Fibroblast of villous mesenchyme (primary cell): ENCODE measurements at regions not wholly inside any gene's neighbourhood (a gene's known extent, or its start where the extent isn't known, plus 50 kb on each side); places are given as distances from the start of the nearest gene placed in this dataset.
"Not testable (repeated sequence)": the region's sequence is repeated elsewhere in the genome, so short reads cannot be mapped to it uniquely, and the experiment has no call there.

Experiments
- DNase-seq: peaks from one replicate; pipeline ENCODE4 v3.0.0-alpha.2; 2010; ENCODE audit warnings: low read depth
- H3K4me3 ChIP-seq: 2 replicates; pipeline ENCODE4 v1.5.1; 2011; ENCODE audit warnings: low read depth, mild to moderate bottlenecking, low read length
- CTCF ChIP-seq: IDR thresholded peaks from 2 replicates; pipeline ENCODE4 v1.5.1; 2012; ENCODE audit warnings: low read depth, mild to moderate bottlenecking, low read length; ENCODE audit not compliant: insufficient read depth

DNA sequence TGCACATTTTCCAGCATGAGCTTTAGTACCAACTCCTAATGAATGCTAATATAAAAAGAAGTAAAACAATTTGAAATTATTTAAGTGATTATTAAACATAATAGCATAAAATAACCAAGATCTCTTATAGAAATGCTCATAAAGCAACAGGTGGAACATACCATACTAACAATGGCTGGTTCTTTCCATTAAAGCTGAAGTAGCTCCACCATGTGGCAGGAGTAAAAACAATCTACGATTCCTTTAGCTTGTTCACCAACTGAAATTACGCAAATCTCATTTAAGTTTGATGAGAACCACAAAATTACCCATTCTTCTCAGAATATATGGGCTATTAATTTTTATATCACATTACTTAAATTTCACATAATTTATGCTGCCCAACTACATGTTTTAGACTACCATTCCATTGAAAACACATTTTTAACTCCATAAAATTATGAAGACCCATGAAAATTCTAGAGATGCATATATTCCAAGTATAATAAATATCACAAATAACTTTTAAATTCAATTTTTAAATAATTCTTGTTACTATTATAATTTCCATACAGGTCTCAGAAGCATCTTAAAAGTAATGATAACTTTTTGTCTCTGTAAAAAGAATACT lies 213.6 kb downstream of the DAD1 start:
- peak; percentile 65 for TF ChIP-seq CTCF
- peak; percentile 59 for DNase-seq
- no peak overlapping the region for H3K4me3 ChIP-seq

DNA sequence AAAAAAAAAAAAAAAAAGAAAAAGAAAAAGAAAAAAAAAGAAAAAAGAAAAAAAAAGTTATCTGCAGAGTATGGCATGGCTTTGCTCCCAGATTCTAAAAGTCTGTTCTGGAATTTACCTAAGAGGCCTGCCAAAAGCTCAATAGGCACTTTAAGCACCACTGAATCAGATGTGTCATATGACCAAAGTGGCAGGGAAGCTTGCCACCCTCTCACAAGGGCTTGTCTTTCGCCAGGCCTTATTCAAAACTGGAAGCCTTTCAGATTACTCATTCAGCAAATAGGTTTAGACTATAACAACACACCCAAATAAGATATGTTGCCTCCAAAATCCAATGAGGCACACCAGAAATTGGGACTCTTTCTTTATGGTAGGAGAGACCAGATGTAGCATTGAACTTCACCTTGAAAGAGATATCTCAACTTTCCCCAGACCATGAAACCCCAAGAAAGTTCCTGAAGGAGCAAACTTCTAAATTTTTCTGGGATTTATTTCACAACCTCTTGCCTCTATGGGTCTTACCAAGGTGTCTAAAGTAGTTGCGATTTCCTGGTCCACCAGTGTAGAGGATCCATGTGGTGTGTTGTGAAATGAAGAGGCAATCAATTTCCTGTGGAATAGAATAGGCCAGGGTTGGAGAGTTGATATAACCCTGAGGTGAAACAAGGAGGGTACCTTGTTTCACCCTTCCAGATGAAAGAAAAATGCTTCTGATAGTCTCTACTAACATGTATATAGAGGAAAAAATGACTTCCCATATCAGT lies 218.8 kb downstream of the DAD1 start:
- H3K4me3 ChIP-seq = no peak overlapping the region
- no peak for DNase-seq

DNA sequence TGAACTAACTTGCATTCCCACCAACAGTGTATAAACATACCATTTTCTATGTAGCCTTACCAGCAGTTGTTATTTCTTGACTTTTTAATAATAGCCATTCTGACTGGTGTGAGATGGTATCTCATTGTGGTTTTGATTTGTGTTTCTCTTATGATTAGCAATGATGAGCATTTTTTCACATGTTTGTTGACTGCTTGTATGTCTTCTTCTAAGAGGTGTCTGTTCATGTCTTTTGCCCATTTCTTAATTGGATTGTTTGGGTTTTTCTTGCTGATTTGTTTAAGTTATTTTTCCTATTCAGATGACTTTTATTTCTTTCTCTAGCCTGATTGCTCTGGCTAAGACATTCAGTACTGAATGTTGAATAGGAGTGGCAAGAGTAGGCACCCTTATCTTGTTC lies 230.3 kb downstream of the DAD1 start:
- no peak for DNase-seq
- TF ChIP-seq CTCF = no peak

More for the DNA sequence above, 218.8 kb downstream of the DAD1 start:
- no peak for TF ChIP-seq CTCF

GRCh38 chr14:22349281-22349680 lies 239.7 kb downstream of the DAD1 start:
- DNase-seq = not testable (repeated sequence)

More for the DNA sequence above, 230.3 kb downstream of the DAD1 start:
- no peak overlapping the region for H3K4me3 ChIP-seq

GRCh38 chr14:22344673-22345072 lies 244.4 kb downstream of the DAD1 start:
- H3K4me3 ChIP-seq = no peak overlapping the region
- no peak for DNase-seq
- no peak for TF ChIP-seq CTCF

More at GRCh38 chr14:22349281-22349680, 239.7 kb downstream of the DAD1 start:
- H3K4me3 ChIP-seq = not testable (repeated sequence)

GRCh38 chr14:22344209-22344608 lies 244.8 kb downstream of the DAD1 start:
- DNase-seq, H3K4me3 ChIP-seq: not testable (repeated sequence)

- TF ChIP-seq CTCF = no peak
- H3K4me3 ChIP-seq = no peak overlapping the region
- DNase-seq = no peak
Observed at GRCh38 chr14:22341049-22341448, 248.0 kb downstream of the DAD1 start.
